HepG2 (cell line): ENCODE measurements at regions not wholly inside any gene's neighbourhood (a gene's known extent, or its start where the extent isn't known, plus 50 kb on each side); places are given as distances from the start of the nearest gene placed in this dataset.

ENCODE experiments used
- ATAC-seq: fragments of 200-7000 bp; cut with Tn5 transposase; 3 replicates; pipeline ENCODE4 v1.9.1; 2020; ENCODE audit warnings: mild to moderate bottlenecking, moderate library complexity
- BruUV-seq: library from RNA; stranded (reverse); fragments of 400-500 nt; replicated peaks from 2 replicates; lab custom pipeline; 2021; lab: Mats Ljungman, UMichigan
- CTCF ChIA-PET: fragments of 300-600 bp; formaldehyde crosslinking; extraction: SDS; loops from one replicate; lab custom pipeline; 2021; ENCODE audit warnings: low total read pairs, inconsistent platforms, low intra/inter-chr PET ratio; lab: Yijun Ruan, JAX
- POLR2A ChIA-PET: fragments of 350-600 bp; sonication (Branson Sonifier 250); formaldehyde crosslinking; loops from one replicate; lab custom pipeline; 2020; ENCODE audit warnings: antibody characterized with exemption, inconsistent platforms; lab: Yijun Ruan, JAX
- DNase-seq: peaks from one replicate; pipeline ENCODE4 v3.0.0-alpha.2; 2015; ENCODE audit warnings: low spot score
- FAIRE-seq: peaks from 3 replicates; lab custom pipeline; 2011; peaks lifted over from hg19 to GRCh38; lab: Jason Lieb, UNC
- H2AFZ ChIP-seq: one replicate; pipeline ENCODE4 v1.6.1; 2011; ENCODE audit warnings: low read length, inconsistent platforms
- H3K27ac ChIP-seq: fragments of 300-600 bp; 3 replicates; pipeline ENCODE4 v1.8.0; 2011; ENCODE audit warnings: mixed run types, mild to moderate bottlenecking, mixed read lengths, low read length, inconsistent platforms; ENCODE audit not compliant: insufficient read depth; ENCODE audit errors: extremely low read length
- H3K27me3 ChIP-seq, 2 experiments: fragments of 200-600 bp in 1 of 2; 2 replicates in 1 of 2; 3 replicates in 1 of 2; pipeline versions ENCODE4 v1.6.0 to v1.8.0; 2011; ENCODE audit warnings: low read length in 2 of 2, mild to moderate bottlenecking in 2 of 2, moderate library complexity in 2 of 2, inconsistent platforms in 1 of 2; ENCODE audit not compliant: insufficient read depth in 2 of 2, control insufficient read depth in 1 of 2
- H3K36me3 ChIP-seq, 2 experiments: fragments of 200-600 bp in 1 of 2; replicated peaks in 1 of 2; 2 replicates in 1 of 2; 3 replicates in 1 of 2; pipeline versions ENCODE4 v1.5.1 to v1.8.0; 2011; ENCODE audit warnings: low read length in 2 of 2, inconsistent platforms in 1 of 2; ENCODE audit not compliant: insufficient read depth in 2 of 2, control insufficient read depth in 1 of 2
- H3K4me1 ChIP-seq: 2 replicates; pipeline ENCODE4 v1.5.1; 2012; ENCODE audit warnings: low read length, inconsistent platforms; ENCODE audit not compliant: insufficient read depth
- H3K4me2 ChIP-seq: 2 replicates; pipeline ENCODE4 v1.6.0; 2011; ENCODE audit warnings: low read depth, low read length, inconsistent platforms
- H3K4me3 ChIP-seq, 3 experiments: fragments of 200-600 bp in 1 of 3; sonication (generic), shearing (Covaris generic) in 1 of 3; replicated peaks in 1 of 3; 2 replicates each; pipeline ENCODE4 v1.5.1; 2011 to 2016; ENCODE audit warnings: low read length in 3 of 3, inconsistent platforms in 2 of 3, low read depth in 2 of 3, mild to moderate bottlenecking in 2 of 3, control low read depth in 1 of 3, mixed read lengths in 1 of 3; ENCODE audit not compliant: insufficient read depth in 1 of 3
- H3K79me2 ChIP-seq: one replicate; pipeline ENCODE4 v1.6.1; 2011; ENCODE audit warnings: low read length, inconsistent platforms; ENCODE audit not compliant: insufficient read depth
- H3K9ac ChIP-seq: 2 replicates; pipeline ENCODE4 v1.6.0; 2011; ENCODE audit warnings: mild to moderate bottlenecking, low read depth, low read length, inconsistent platforms; ENCODE audit not compliant: insufficient read depth
- H3K9me3 ChIP-seq: 2 replicates; pipeline ENCODE4 v1.5.1; 2012; ENCODE audit warnings: mild to moderate bottlenecking, low read length
- H4K20me1 ChIP-seq: 2 replicates; pipeline ENCODE4 v1.6.0; 2011; ENCODE audit warnings: inconsistent platforms, mild to moderate bottlenecking, low read length, moderate library complexity; ENCODE audit not compliant: insufficient read depth
- AHR ChIP-seq: IDR thresholded peaks from 2 replicates; pipeline ENCODE4 v1.6.1; 2018; ENCODE audit warnings: missing genetic modification reagents, missing compliant biosample characterization
- ELF3 ChIP-seq: IDR thresholded peaks from 2 replicates; pipeline ENCODE4 v1.6.1; 2016; ENCODE audit warnings: missing genetic modification reagents, missing compliant biosample characterization
- MIER2 ChIP-seq: IDR thresholded peaks from 2 replicates; pipeline ENCODE4 v1.6.1; 2016; ENCODE audit warnings: missing biosample characterization, missing genetic modification reagents
- TBX3 ChIP-seq: fragments of 450-650 bp; IDR thresholded peaks from 2 replicates; pipeline ENCODE4 v1.6.1; 2017; ENCODE audit warnings: antibody characterized with exemption, mild to moderate bottlenecking, inconsistent platforms, borderline replicate concordance
- ZNF10 ChIP-seq: sonication (generic); formaldehyde crosslinking; IDR thresholded peaks from 2 replicates; pipeline ENCODE4 v1.4.0; 2020; ENCODE audit warnings: mild to moderate bottlenecking, low read depth, missing genetic modification reagents, borderline replicate concordance
- ZNF207 ChIP-seq: fragments of 450-650 bp; IDR thresholded peaks from 2 replicates; pipeline ENCODE4 v1.6.1; 2016; ENCODE audit warnings: antibody characterized with exemption, borderline replicate concordance
- ZNF292 ChIP-seq: sonication (generic); formaldehyde crosslinking; IDR thresholded peaks from 2 replicates; pipeline ENCODE4 v1.8.1; 2022; ENCODE audit warnings: mild to moderate bottlenecking, low read depth, missing genetic modification reagents, borderline replicate concordance
- ZNF7 ChIP-seq: IDR thresholded peaks from 2 replicates; pipeline ENCODE4 v1.6.1; 2016; ENCODE audit warnings: missing biosample characterization, missing genetic modification reagents
- ZSCAN30 ChIP-seq: sonication (generic); formaldehyde crosslinking; IDR thresholded peaks from 2 replicates; pipeline ENCODE4 v1.5.0; 2020; ENCODE audit warnings: mild to moderate bottlenecking, missing genetic modification reagents
- WGBS: methylation state at CpG from one replicate; pipeline ENCODE4 v1.1.6; 2017; ENCODE audit warnings: low lambda C conversion rate; 5-methylcytosine and 5-hydroxymethylcytosine counted together
- in situ Hi-C: cut with HindIII; loops from 2 replicates; pipeline ENCODE4 v1.10.0; 2017; ENCODE audit warnings: low pct_unique_long_range_greater_than_20kb; ENCODE audit not compliant: extremely low pct_ligation_motif_present
- intact Hi-C: fragments of 100-400 bp; cut with micrococcal nuclease; formaldehyde crosslinking; loops from one replicate; pipeline ENCODE4 v1.10.0; 2022; ENCODE audit not compliant: unreplicated experiment
- TF ChIP-seq, protein P1 (sequence below): sonication (generic); formaldehyde crosslinking; IDR thresholded peaks from 2 replicates; pipeline ENCODE4 v1.8.0; 2022; ENCODE audit warnings: mild to moderate bottlenecking, missing genetic modification reagents, borderline replicate concordance
- TF ChIP-seq, protein P2 (sequence below): IDR thresholded peaks from 2 replicates; pipeline ENCODE4 v1.6.1; 2012; ENCODE audit warnings: low read length, improper control_type of control experiment
- TF ChIP-seq, protein P3 (sequence below): sonication (generic); formaldehyde crosslinking; IDR thresholded peaks from 2 replicates; pipeline ENCODE4 v1.9.0; 2021; ENCODE audit warnings: missing genetic modification reagents, mild to moderate bottlenecking, borderline replicate concordance
- TF ChIP-seq, protein P4 (sequence below): sonication (generic); IDR thresholded peaks from 2 replicates; pipeline ENCODE4 v1.6.1; 2016; ENCODE audit warnings: low read depth, borderline replicate concordance
- TF ChIP-seq, protein P5 (sequence below): fragments of 450-650 bp; IDR thresholded peaks from 2 replicates; pipeline ENCODE4 v1.6.1; 2017
- TF ChIP-seq, protein P6 (sequence below): sonication (generic); formaldehyde crosslinking; IDR thresholded peaks from 2 replicates; pipeline ENCODE4 v1.5.1; 2020; ENCODE audit warnings: missing genetic modification reagents, mild to moderate bottlenecking, borderline replicate concordance

DNA sequence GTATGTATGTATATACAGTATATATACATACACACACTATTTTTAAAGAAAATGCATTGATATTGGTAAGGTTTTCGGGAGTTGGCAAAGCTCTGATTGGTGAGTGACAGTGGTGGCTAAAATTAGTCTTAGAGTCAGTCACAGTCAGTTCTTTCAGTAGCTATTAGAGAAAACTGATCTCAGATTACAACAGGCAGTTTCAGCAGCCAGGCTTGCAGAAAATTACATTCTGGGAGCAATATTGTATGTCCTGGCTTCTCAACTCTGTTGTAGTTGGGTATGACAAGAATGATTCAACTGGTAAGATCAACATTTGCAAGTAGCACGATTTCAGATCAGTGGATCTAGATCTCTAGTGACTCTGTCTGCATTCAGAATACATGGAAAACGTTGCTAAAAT is 897.9 kb upstream of the AUTS2 start:
- in situ Hi-C loops: no loop called here
- H3K4me1 ChIP-seq: no peaks in the 10 kb centered on the region
- H3K4me2 ChIP-seq: no peak overlapping the region
- no peaks in the 10 kb centered on the region for H3K79me2 ChIP-seq
- TF ChIP-seq ELF3 (CRISPR knock-in tag) (no peak), ZNF10 (CRISPR knock-in tag) (no peak), TBX3 (no peak), ZSCAN30 (no peak), ZNF292 (CRISPR knock-in tag) (no peak), AHR (no peak), MIER2 (CRISPR knock-in tag) (no peak), ZNF7 (CRISPR knock-in tag) (no peak), ZNF207 (no peak)
- TF ChIP-seq, protein P1, sequence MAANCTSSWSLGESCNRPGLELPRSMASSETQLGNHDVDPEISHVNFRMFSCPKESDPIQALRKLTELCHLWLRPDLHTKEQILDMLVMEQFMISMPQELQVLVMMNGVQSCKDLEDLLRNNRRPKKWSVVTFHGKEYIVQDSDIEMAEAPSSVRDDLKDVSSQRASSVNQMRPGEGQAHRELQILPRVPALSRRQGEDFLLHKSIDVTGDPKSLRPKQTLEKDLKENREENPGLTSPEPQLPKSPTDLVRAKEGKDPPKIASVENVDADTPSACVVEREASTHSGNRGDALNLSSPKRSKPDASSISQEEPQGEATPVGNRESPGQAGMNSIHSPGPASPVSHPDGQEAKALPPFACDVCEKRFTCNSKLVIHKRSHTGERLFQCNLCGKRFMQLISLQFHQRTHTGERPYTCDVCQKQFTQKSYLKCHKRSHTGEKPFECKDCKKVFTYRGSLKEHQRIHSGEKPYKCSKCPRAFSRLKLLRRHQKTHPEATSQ (CRISPR knock-in tag): no peak
- TF ChIP-seq, protein P2, sequence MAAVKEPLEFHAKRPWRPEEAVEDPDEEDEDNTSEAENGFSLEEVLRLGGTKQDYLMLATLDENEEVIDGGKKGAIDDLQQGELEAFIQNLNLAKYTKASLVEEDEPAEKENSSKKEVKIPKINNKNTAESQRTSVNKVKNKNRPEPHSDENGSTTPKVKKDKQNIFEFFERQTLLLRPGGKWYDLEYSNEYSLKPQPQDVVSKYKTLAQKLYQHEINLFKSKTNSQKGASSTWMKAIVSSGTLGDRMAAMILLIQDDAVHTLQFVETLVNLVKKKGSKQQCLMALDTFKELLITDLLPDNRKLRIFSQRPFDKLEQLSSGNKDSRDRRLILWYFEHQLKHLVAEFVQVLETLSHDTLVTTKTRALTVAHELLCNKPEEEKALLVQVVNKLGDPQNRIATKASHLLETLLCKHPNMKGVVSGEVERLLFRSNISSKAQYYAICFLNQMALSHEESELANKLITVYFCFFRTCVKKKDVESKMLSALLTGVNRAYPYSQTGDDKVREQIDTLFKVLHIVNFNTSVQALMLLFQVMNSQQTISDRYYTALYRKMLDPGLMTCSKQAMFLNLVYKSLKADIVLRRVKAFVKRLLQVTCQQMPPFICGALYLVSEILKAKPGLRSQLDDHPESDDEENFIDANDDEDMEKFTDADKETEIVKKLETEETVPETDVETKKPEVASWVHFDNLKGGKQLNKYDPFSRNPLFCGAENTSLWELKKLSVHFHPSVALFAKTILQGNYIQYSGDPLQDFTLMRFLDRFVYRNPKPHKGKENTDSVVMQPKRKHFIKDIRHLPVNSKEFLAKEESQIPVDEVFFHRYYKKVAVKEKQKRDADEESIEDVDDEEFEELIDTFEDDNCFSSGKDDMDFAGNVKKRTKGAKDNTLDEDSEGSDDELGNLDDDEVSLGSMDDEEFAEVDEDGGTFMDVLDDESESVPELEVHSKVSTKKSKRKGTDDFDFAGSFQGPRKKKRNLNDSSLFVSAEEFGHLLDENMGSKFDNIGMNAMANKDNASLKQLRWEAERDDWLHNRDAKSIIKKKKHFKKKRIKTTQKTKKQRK: no peak
- TF ChIP-seq, protein P3, sequence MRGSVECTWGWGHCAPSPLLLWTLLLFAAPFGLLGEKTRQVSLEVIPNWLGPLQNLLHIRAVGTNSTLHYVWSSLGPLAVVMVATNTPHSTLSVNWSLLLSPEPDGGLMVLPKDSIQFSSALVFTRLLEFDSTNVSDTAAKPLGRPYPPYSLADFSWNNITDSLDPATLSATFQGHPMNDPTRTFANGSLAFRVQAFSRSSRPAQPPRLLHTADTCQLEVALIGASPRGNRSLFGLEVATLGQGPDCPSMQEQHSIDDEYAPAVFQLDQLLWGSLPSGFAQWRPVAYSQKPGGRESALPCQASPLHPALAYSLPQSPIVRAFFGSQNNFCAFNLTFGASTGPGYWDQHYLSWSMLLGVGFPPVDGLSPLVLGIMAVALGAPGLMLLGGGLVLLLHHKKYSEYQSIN: no peak
- TF ChIP-seq, protein P4, sequence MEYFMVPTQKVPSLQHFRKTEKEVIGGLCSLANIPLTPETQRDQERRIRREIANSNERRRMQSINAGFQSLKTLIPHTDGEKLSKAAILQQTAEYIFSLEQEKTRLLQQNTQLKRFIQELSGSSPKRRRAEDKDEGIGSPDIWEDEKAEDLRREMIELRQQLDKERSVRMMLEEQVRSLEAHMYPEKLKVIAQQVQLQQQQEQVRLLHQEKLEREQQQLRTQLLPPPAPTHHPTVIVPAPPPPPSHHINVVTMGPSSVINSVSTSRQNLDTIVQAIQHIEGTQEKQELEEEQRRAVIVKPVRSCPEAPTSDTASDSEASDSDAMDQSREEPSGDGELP: no peak
- TF ChIP-seq, protein P5, sequence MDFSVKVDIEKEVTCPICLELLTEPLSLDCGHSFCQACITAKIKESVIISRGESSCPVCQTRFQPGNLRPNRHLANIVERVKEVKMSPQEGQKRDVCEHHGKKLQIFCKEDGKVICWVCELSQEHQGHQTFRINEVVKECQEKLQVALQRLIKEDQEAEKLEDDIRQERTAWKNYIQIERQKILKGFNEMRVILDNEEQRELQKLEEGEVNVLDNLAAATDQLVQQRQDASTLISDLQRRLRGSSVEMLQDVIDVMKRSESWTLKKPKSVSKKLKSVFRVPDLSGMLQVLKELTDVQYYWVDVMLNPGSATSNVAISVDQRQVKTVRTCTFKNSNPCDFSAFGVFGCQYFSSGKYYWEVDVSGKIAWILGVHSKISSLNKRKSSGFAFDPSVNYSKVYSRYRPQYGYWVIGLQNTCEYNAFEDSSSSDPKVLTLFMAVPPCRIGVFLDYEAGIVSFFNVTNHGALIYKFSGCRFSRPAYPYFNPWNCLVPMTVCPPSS: no peak
- TF ChIP-seq, protein P6, sequence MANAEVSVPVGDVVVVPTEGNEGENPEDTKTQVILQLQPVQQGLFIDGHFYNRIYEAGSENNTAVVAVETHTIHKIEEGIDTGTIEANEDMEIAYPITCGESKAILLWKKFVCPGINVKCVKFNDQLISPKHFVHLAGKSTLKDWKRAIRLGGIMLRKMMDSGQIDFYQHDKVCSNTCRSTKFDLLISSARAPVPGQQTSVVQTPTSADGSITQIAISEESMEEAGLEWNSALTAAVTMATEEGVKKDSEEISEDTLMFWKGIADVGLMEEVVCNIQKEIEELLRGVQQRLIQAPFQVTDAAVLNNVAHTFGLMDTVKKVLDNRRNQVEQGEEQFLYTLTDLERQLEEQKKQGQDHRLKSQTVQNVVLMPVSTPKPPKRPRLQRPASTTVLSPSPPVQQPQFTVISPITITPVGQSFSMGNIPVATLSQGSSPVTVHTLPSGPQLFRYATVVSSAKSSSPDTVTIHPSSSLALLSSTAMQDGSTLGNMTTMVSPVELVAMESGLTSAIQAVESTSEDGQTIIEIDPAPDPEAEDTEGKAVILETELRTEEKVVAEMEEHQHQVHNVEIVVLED (CRISPR knock-in tag): no peak
- CTCF ChIA-PET: no interaction called here
- H3K9ac ChIP-seq: no peak overlapping the region
- no peak overlapping the region for H3K4me3 ChIP-seq
- ATAC-seq (no peak), FAIRE-seq (no peak), DNase-seq (no peak)
- intact Hi-C loops: no loop called here
- no peaks in the 10 kb centered on the region for H4K20me1 ChIP-seq
- no peak overlapping the region for H3K27ac ChIP-seq
- POLR2A ChIA-PET: no interaction called here
- H3K27me3 ChIP-seq: no peaks in the 10 kb centered on the region
- H3K36me3 ChIP-seq: no peaks in the 10 kb centered on the region
- 6% methylated on average over 3 of the region's 3 CpGs for WGBS
- no peak overlapping the region for H2AFZ ChIP-seq
- H3K9me3 ChIP-seq: peaks cover 4% of the 10 kb centered on the region
- no TSS peak for BruUV-seq
